HG03066 (cell line): ENCODE measurements at regions not wholly inside any gene's neighbourhood (a gene's known extent, or its start where the extent isn't known, plus 50 kb on each side); places are given as distances from the start of the nearest gene placed in this dataset.
"Not testable (repeated sequence)": the region's sequence is repeated elsewhere in the genome, so short reads cannot be mapped to it uniquely, and the experiment has no call there.

Experiments used
- ATAC-seq: cut with Tn5 transposase; IDR thresholded peaks from one replicate; pipeline ENCODE4 v1.9.1; 2021; ENCODE audit warnings: low read depth; ENCODE audit not compliant: unreplicated experiment

DNA sequence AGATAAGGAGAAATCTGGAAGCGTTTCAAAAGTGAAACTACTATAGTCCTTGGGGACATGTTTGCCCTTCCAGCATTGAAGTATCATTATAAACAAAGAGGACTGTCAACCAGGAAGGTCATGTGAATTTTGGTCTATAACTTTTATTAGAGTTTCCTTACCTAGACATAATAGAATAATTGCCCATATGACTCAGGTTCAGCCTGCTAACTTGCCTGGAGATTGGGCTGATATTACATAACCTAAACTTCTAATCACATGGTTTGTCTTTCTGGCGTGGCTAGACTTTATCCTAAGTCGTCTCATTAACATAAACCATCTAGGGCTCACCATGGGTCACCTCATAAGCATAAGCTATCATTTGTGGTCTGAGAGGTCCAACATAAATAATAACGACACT is 775.9 kb downstream of the CENPC start:
- ATAC-seq, result no peak

DNA sequence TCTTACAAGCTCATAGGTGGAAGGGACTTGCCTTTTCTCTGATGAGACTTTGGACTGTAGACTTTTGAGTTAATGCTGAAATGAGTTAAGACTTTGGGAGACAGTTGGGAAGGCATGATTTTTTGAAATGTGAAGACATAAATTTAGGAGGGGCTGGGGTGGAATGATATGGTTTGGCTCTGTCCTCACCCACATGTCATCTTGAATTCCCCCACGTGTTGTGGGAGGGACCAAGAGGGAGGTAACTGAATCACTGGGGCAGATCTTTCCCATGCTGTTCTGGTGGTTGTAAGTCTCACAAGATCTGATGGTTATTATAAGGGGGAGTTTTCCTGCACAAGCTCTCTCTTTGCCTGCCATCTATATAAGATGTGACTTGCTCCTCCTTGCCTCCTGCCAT is 777.9 kb downstream of the CENPC start:
- ATAC-seq, result no peak

DNA sequence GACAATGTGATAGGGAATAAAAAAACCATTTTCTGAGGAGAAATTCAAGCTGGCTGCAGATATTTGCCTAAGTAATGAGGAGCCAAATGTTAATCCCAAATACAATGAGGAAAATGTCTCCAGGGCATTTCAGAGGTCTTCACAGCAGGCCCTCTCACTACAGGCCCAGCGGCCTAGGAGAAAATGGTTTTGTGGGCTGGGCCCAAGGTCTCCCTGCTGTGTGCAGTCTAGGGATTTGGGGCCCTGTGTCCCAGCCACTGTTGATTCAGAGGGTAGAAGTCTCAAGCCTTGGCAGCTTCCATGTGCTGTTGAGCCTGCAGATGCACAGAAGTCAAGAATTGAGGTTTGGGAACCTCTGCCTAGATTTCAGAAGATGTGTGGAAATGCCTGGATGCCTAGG is 778.7 kb downstream of the CENPC start:
- no peak for ATAC-seq

DNA sequence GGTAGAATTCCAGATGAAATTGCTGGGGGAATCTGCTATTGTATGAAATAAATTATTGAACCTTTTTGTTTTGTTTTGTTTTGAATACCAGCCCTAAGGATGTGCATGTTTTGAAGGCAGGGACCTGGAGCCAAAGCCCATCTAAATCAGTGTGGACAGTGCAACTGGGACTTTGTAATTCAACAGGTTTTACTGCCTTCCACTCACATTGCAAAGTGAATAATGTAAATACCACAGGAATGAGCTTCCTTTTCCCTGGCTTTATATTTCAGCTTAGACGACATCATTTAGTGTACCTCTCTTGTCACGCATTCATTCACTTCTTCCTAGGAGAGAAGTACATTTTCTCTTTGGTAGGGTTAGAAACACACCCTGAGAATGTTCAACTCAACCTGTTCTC is 795.0 kb downstream of the CENPC start:
- ATAC-seq, result no peak

DNA sequence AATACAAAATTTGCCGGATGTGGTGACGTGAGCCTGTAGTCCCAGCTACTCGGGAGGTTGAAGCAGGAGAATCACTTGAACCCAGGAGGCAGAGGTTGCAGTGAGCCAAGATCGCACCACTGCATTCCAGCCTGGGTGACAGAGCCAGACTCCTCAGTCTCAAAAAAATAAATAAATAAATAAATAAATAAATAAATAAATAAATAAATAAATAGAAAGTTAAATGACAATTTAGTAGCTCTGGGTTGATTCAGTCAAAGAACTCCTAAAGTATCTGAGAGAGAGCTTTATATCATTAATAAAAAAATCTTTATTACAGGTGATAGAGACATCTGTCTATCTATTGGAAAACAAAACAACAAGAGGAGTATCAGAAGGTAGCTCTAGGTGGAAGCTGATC is 798.4 kb downstream of the CENPC start:
- not testable (repeated sequence) for ATAC-seq

DNA sequence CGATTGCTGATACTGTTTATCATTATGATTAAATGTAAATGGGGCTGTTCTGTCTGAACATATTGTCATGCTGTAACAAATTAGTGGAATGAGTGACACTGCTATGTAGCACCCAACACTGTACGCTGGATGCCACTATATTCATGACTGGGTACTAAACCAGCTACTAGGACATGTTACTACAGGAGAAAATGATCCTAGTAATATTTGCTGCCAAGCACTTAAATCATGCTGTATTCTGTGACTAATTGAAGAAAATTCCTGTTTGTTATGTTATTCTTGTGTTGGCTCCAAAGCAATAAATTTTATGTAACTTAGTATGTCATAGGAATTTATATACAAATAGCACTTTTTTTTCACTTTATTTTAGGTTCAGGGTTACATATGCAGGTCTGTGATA is 804.2 kb downstream of the CENPC start:
- ATAC-seq, result no peak

DNA sequence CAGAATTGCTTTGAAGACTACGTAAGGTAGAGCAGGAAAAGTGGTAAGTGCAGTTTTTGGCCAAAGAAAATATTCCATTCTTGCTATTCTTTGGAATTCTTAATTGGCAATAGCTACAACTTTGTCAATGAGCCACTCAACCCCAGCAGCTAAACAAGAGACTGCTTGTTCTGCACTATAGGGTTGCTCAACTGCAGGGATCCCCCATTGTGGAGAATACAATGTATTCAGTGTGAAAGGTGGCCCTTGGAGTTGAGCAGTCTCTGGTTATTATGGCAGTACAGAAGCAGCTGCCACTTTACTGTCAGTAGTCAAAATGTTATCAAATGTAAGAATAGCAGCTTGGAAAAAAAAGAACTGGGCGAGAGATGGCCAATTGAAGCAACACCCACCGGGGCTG is 808.7 kb downstream of the CENPC start:
- ATAC-seq, result no peak

DNA sequence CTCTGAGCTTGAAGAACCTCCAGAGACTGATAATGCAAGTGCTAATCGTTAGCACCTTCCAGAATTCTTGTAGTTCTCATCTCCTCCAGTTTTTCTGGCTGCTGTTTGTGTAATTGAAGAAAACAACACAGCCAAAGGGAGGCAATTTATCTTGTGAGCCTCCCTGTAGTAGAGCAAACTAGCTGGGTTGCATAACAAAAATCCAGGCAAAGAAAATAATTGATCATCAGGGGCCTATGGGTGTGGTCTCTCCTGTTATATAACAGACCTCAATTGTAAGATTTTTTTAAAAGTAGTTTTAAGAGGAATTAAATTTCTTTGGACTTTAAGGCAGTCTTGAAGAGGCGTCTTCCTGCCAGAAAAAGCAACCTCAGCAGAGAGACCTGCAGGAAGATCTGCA is 817.0 kb downstream of the CENPC start:
- ATAC-seq, result no peak

DNA sequence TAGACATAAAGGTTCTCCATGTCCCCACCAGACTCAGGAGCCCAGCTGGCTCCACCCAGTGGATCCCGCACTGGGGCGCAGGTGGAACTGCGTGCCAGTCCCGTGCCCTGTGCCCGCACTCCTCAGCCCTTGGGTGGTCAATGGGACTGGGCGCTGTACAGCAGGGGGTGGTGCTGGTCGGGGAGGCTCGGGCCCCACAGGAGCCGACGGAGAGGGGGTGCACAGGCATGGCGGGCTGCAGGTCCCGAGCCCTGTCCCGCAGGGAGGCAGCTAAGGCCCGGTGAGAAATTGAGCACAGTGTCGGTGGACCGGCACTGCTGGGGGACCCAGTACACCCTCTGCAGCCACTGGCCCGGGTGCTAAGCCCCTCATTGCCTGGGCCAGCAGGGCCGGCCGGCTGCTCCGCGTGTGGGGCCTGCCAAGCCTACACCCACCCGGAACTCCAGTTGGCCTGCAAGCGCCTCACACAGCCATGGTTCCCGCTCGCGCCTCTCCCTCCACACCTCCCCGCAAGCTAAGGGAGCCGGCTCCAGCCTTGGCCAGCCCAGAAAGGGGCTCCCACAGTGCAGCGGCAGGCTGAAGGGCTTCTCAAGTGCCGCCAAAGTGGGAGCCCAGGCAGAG is 832.9 kb downstream of the CENPC start:
- ATAC-seq, result not testable (repeated sequence)

DNA sequence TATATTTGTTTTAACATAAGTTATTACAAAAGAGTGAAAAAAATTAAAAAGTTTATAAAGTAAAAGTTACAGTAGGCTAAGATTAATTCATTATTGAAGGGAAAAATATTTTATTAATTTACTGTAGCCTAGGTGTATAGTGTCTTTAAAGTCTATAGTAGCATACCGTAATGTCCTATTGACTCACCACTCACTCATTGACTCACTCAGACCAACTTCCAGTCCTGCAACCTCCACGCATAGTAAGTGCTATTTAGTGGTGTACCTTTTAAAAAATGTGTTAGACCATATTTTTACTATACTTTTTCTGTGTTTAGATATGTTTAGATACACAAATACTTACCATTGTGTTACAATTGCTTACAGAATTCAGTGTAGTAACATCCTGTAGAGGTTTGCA is 841.1 kb downstream of the CENPC start:
- no peak for ATAC-seq

DNA sequence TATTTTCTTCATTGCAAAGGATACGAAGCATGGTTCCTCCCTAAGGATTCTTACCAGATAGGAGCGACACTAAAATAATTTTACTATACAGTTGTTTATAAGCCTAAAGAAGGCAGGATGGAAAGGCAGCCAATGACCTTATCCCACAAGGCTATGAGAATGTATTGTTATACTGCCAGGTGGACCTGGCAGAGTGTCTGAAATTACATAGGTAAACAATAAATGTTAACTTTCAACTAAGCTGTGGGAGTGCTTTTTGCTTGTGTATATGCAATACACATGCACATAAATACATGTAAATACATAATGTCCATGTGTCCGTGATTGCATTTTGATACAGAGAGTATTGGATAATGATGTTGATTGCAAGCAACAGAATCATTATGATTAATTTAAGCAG is 850.6 kb downstream of the CENPC start:
- no peak for ATAC-seq

DNA sequence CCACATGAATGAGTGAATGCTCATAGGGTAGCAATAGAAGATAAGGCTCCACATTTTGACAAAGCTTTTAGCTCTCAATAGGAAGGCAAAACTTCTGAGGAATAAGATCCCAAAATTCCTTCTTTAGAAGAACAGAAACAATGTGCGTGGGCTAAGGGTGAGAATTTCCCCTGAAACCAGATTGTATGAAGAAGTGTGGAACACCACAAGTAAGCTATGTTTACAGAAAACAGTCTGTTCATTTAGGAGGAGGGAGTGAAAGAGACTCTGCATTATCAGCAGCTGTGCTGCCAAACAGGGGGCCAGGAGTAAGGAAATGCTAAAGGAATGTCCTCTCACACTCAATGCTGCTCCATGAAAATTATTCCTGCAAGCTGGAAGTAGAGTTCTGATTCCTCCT is 851.6 kb downstream of the CENPC start:
- no peak for ATAC-seq

DNA sequence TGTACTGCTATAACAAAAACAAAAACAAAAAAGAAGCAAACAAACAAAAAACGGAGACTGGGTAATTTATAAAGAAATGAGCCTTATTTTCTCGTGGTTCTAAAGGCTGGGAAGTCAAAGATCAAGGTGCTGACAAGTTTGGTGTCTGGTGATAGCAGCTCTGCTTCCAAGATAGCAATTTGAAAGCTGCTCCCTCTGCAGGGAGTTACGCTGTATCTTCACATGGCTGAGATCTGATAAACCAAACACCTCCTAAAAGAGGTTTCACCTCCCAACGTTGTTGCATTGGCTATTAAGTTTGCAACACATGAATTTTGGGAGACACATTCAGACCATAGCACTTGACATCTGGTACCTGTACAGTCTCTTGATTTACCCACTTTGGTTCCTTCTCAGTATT is 854.2 kb downstream of the CENPC start:
- no peak for ATAC-seq

DNA sequence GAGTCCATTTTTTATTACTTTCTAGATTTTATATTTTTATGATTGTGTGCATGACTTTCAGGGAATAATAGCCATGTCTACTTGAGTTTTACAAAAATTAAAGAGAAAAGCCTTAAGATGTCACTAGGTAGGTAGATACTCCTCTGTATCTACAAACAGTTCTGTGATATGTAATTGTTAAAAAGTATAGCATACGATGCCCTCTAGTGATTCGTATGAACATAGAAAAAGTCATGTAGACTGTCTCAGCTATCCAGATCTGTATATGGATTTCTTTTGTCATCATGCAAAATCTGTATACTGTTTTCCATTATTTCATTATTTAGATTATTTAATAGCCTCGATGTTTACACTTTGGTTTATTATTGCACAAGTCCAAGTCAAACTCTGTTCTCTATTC is 856.6 kb downstream of the CENPC start:
- ATAC-seq, result no peak

DNA sequence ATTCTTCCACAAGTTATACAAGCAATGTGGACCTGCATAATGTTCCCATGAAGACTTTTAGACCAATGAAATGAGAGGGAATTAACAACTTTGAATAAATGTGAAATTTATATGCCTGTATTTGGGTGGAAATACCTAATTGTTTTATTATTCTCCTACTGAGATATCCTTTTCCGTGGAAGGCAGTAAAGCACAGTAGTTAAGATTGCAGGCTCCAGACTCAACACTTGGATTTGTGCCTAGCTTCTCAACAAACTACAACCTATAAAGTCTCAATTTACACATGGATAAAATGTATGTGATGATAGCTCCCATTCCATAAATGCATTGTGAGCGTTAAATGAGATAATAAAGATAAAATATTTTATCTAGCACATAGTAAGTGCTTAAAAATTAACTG is 857.8 kb downstream of the CENPC start:
- no peak for ATAC-seq

DNA sequence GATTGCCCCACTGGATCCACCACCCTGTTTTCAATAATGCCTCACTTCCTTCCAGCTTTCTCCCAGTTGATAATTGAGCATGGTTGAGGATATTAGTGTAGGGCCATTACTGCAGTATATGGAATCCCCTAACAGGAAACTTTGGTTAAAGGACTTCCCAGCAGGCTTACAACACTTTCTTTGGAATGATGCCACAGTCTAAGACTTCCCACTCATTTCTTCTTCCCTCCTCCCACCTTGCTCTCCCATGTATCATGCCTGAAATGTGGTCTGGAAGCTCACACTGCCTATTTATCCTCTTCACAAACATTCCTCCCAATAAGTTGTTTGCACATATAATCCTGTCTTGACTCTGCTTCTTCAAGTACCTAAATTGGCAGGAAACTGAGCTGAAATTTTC is 863.3 kb downstream of the CENPC start:
- ATAC-seq, result no peak

DNA sequence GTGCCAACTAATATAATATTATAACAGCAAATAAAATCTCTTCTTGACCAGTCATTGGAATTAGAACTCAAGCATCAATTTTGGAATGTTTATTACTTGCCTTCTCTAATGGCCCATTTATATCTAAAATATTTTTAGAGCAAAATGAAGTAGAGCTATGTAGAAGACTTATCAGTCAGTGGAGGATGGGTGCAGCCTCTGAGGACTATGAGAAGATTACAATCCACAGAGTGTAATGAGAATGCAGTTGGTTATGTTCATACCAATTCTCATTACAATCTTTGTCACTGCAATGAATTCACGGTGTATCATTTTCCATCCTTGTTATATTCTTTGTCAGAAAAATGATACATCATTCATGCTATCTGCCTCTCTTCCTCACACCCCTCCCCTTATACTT is 878.1 kb downstream of the CENPC start:
- ATAC-seq, result no peak

DNA sequence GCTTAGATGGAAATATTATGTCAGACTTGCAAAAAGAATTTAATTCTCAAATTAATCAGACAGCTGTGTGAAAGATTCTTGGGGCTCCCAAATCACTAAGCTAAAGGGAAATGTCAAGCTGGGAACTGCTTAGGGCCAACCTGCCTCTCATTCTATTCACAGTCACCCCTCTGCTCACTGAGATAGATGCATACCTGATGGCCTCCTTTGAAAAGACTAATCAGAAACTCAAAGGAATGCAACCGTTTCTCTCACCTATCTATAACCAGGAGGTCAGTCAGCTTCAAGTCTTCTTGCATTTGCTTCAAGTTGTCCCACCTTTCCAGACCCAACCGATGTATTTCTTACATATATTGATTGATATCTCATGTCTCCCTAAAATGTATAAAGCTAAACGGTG is 882.7 kb downstream of the CENPC start:
- no peak for ATAC-seq

DNA sequence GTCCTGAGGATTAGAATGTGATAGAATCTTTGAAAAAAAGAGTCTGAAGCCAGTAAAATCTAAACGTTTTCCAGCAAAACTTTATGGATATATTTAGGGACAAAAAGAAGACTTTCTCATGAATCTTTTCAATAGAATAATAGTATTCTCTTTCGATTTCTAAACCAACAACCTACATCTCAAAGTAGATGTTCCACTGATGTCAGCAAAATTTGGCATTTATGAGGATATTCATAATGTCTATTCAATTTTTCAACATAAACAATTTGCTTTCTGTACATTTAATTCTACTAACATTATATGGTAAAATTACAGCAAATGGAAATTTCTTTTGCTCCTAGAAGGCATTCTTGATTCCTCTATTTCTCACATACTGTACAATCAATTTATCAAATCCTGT is 886.5 kb downstream of the CENPC start:
- ATAC-seq, result no peak

DNA sequence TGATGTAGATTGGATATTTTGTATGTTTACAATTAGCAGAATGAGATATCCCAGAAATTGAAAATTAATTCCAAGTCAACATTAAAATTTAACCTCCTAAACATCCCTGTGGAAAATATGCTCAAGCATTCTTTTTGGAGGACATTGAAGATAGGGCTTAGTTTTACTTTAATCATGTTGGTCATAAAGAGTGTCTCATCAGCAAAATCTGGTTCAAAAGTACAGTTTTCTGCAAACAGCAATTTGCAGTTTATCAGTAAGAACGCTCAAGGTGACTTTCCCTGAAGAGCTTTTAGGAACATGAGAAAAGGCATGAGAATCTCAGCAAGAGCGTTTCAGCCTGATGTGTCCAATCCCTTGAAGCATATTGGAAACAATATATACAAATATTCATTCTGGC is 889.8 kb downstream of the CENPC start:
- no peak for ATAC-seq

DNA sequence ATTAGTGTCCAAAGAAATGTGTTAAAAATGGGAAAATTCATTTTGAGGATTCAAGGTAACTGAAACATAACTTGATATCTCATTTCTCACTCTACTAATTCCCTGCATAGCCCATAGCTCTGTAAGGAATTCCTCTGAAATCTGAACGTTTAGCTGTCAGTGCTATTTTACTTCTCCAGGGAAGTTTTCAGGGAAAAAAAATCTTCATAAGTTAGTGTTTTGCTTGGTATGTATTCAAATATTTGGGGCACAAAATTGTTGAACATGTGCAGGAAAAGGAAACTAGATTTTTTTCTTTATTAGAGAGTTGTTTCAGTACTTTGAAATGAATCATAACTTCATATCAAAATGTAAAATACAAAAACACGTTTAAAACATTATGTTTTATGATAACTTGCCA is 891.4 kb downstream of the CENPC start:
- no peak for ATAC-seq

DNA sequence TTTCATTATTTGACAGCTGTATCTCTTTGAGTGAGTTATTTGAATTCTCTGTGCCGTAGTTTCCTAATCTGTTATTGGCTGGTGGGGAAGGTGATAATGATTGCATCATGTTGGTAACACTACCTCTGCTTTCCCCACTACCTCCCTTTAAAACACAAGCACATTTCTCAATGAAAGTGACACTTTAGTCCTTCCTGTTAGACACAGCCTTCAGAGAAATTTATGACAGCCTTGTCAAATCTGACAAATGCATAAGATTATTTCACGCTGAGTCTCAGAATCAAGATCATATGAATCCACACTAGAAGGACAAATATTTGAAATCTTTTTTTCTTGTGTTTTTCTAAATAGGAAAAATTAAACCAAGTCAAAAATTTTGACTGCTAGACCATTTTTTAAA is 896.1 kb downstream of the CENPC start:
- no peak for ATAC-seq

DNA sequence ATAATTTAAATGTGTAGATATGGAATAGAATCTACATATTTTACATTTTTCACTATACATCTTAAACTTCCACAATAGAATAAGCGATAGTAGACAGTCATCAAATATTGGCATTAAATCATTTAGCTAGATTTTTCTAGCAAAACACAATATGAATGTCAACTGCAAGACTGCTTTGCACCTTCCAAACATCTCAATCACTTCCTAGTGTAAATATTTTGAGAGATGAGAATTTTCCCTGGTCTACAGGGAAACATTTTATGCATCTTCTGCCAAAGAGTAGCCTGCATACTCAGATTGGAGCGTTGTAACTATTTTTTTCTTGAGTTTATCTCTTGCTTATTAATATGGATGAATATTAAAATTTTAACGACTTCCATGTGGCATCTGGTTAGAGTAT is 897.4 kb downstream of the CENPC start:
- no peak for ATAC-seq
